HG03378 (cell line): ENCODE measurements at regions not wholly inside any gene's neighbourhood (a gene's known extent, or its start where the extent isn't known, plus 50 kb on each side); places are given as distances from the start of the nearest gene placed in this dataset.

ENCODE experiments used
- ATAC-seq: cut with Tn5 transposase; IDR thresholded peaks from one replicate; pipeline ENCODE4 v1.9.1; 2021; ENCODE audit warnings: mild to moderate bottlenecking, moderate library complexity; ENCODE audit not compliant: unreplicated experiment

DNA sequence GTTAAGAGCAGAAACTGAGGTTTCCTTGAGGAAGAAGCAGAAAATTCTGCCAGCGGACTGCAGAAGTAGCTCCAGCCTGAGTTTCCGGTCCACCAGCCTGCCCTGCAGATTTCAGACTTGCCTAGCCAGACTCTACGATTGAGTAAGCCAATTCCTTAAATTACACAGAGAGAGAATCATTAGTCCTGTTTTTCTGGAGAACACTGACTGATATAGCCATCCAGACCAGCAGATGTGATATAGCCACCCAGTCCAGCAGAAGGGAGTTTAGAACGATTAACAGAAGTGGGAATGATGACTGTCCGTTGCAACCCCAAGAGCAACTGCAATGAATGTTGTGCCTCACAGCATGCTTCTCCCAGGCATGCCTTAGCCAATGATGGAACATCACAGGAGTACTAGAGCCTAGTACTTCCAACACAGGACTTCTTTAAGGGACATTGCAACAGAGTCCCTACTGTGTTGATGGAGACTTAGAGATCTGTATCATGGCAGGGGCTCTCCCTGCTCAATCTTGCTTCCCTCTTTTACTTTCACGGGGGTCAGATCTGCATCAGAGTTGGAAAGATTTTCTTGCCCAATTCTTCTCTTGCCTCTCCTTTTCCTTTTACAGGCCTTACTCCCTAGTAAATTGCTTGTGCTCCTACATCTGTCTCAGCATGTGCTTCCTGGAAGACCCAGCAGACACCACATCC lies 264.6 kb upstream of the CLNK start:
- peak; percentile 42 for ATAC-seq

DNA sequence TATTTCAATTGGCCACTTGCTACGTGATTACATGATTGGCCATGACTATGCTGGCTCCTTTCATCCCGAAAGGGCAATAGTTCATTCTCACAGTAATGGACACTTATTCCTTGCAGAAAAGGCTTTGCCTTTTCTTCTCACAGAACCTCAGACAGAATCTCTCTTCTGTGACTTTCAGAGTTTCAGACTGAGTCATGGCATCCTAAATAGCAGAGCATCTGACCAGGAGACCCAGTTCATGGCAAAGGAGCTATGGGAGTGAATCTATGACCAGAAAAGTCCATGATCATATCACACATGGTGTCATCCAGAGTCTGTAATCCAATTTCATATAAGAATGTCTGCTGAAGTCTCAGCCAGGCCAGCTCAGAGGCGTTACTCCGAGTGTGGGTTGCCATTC lies 263.3 kb upstream of the CLNK start:
- ATAC-seq, result no peak

DNA sequence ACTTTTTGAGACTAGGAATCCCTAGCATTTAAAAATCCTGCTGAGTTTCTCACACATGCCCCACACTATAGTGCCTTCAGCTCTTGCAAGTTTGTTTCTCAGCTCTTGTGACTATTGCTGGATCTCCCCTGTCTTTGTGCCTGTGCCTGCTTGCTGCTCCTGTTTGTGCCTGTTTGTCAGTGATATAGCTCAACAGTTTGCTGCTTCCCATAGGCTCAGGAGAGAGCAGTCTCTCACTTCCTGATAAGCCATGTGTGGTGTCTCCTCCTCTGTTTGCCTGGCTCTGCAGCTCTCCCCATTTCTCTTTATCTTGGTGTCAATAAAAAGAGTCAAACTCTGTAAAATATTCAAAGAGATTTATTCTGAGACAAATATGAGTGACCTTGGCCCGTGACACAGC lies 259.8 kb upstream of the CLNK start:
- ATAC-seq, result no peak

DNA sequence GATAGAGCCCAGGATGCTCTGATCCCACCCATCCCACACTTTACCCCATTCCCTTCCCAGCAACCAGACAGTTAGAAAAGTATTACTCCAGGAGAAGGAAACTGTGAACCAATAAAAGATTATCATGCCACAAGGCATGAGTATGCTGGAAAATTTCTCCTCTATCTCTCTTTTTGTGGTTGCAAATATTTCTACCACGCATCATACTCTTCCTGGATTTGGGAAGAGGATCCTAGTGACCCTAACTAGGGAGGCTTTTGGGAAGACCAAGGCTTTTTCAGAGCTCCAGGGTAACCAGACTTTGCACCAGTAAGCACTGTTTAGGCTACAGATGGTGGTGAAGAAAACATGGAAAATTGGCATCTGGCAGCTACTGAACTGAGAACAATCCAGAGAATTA lies 257.6 kb upstream of the CLNK start:
- no peak for ATAC-seq

DNA sequence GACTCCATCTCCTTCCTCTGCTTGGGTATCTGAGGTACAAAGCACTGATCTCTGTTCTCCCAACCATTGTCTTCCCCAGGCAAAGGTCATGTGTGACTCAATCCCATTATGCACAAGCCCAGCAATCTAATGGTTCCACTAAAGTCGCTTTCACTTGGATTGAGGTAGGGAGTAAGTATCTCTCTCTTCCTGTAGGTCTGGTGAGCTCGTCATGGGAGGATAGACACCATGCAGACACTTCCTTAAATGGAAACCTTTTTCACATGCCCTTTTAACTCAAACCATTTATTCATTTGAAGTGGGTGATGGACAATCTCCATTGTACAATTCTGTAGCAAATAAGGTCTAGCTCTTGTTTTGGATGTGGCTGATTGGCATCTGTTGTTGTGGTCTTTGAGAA lies 245.2 kb upstream of the CLNK start:
- no peak for ATAC-seq

DNA sequence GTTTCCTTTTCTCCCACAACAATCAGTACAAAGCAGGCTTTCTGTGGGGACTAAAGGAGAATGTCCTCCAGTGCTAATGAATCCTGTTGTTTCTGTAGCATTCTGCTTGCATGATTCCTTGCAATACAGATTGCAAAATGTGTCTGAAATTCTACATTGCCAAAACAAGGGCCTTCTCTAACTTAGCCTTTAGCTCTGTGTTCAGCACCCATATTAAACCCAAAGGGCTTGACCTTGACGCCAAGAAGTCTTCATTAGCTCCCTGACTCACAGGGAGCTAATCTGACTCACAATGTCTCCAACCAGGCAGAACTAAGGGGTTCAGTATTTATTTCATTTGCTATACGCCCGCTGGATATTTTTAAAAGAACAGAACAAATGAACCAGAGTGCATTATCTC lies 241.4 kb upstream of the CLNK start:
- no peak for ATAC-seq

DNA sequence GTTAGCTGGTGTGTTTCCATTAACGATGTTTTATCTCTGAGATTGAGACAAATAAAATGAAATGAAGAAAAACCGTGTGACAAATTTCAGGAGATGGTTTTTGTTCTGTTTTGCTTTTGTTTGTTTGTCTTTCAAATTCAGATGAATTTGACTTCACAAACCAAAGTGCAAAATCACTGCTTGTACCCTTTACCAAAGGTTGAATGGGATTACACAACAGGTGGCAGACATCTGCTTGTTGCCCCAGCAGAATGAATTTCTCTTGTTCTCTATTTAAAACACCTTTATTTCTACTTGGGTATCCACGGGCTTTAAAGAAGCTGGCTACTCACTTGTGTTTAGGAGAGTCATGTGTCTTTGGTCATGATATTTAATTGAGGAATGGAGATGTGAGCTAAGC lies 239.7 kb upstream of the CLNK start:
- ATAC-seq, result no peak

DNA sequence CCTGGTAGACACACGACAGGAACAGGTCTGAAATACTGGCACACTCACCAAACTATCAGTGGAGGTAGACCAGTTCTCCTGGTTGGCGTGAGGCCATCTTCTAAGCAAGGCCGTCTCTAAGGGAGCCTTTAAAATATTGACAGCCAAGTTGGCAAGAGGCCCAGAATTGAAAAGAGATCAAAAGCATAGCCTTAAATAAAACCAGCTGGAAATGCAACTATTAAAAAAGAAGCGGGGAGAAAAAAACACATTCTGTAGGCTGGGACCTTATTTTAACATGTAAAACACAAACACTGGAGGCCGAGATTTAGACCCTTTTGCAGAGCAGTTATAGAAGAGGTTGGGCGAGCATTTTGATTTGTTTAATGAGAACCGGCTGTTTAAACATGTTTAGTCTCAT lies 233.0 kb upstream of the CLNK start:
- ATAC-seq, result no peak

DNA sequence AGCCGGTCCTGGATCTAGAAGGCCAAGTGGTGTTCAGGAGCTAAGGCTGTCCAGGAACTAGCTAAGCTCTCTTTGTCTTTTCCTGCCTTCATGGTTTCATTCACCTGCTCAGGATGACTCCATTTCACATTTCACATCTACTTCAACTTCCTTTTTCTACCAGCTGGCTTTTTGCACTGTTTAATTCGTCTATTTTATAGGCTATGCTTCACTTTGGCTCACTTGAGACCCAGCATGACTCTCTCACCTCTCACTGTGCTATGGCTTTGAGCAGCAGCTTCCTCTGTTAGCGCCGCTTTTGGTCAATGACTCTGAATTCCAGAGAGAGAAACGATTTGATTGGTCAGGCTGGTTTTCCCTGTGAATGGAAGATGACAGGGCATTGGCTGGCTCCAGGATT lies 213.5 kb upstream of the CLNK start:
- no peak for ATAC-seq

DNA sequence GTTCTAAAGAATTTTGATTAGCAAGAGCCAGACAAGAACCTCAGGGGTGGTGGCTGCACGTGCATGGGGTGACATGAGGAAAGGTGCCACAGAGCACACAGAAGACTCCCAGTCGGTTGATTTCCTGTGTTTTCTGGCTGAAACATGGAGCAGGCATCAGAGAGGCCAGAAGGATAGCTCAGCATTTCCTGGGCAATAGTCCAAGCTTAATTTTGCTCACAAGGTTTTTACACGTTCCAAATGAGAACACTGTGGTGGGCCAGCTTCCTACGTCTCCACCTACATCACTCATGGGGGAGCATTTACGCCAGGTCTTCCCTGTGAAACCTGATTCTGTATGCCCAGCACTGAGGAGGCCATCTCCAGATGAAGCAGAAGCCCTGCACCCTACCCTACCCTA lies 212.5 kb upstream of the CLNK start:
- ATAC-seq, result no peak

DNA sequence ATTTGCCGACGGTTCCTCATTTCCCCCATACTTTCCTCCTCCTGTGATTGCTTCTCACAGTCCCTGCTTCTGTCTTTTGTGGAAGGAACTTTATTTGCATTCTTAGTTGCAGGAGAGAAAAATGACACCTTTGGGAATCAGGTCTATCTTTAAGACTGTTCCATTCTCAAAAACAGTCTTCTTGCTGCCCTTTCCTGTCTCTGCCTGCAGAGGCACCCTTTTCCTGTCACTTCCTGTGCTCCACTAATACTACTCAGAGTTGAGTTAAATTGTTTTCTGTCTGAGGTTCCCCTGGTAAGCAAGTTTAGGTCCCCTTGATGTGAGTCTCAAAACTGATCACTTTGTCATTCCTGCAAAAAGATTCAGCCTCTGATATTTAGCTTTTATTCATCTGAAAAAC lies 208.8 kb upstream of the CLNK start:
- peak; percentile 76 for ATAC-seq

DNA sequence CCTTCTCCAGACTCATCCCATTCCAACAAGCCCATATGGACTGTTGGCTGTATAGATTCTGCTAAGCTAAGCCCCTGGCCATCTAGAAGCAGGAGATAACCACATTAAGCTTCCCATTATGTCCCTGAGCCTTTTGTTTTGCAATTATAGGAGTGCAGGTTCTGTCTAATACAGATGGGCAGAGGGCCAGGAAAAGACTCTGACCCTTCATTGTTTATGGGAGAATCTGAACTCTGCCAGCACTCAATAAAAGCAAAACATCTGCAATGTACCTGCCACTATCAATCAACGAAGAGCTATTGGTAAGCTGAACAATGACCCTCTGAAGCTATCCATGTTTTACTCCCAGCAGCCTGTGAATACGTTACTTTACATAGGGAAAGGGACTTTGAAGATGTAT lies 207.3 kb upstream of the CLNK start:
- ATAC-seq, result no peak

DNA sequence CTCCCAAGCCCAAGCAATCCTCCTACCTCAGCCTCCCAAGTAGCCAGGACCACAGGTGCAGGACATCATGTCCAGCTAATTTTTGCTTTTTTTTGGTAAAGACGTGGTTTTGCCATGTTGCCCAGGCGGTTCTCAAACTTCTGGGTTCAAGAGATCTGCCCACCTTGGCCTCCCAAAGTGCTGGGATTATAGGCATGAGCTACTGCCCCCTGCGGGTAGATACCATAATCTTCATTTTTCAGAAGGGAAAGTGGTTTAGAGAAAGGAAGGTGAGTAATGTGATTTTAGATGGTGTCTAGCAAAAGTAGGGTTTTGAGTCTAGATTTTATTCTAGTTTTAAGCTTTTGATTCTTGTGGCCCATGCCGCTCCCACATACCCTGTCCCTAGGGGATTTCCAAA lies 205.3 kb upstream of the CLNK start:
- ATAC-seq, result no peak

DNA sequence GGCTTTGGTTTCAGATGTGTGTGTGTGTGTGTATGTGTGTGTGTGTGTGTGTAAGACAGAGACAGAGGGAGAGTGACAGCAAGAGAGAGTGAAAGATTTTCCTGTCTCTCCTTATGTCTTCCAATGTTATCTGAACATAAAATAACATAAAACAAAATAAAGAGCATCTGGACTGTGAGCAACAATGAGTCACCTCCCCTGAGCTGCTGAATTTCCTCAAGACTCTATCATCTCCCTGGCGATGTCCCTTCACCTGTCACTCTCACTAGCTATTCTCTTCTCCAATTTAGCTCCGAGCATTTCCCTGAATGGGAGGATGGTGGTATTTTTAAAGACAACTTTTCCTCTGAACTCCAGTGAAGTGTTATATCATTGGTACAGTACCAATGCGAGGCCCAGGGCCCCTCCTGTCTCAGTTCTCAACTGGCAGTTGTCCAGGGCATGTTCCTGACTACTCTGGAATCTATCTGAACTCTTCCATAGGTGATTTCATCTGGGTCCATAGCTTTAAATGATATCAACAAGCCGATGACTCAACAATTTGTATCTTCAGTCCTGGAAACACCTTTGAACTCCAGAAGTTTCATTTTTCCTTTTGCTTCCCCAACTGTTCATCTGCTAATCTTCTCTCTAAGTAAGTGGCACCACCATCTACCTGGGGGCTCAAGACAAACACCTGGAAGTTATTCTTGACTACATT lies 195.0 kb upstream of the CLNK start:
- ATAC-seq, result no peak

DNA sequence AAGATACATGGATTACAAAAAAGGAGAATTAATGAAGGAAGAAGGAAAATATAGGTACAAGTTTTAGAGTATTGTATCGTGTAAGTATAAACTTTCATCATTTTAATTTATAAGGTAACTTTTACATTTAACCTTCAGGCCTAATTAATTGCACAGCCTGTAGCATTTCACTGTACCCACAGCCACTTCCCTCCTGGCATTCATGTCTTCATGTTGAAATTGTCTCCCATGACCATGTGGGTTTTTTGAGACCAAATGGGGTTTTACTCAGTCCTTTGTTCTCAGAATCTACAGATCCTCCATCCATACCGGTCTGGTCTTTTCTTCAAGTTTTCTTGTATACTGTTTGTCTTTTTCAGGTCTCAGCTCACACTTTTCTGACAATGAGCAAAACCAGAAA lies 194.3 kb upstream of the CLNK start:
- ATAC-seq, result no peak

DNA sequence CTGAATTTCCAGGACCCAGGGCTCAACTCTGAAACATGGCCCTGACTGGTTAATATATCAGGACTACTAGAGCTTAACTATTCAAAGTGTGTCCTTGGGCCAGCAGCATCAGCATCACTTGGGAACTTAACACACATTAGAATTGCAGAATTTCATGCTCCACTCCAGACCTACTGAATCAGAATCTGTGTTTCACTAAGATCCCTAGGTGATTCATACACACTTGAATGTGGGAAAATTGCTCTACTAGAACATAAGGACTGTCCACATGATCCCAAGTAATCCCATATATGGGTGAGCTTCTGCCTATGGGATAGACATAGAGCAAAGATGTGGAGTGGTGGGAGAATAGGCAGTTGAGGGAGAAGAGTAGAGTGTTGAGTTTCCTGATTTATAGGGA lies 192.5 kb upstream of the CLNK start:
- ATAC-seq, result no peak

DNA sequence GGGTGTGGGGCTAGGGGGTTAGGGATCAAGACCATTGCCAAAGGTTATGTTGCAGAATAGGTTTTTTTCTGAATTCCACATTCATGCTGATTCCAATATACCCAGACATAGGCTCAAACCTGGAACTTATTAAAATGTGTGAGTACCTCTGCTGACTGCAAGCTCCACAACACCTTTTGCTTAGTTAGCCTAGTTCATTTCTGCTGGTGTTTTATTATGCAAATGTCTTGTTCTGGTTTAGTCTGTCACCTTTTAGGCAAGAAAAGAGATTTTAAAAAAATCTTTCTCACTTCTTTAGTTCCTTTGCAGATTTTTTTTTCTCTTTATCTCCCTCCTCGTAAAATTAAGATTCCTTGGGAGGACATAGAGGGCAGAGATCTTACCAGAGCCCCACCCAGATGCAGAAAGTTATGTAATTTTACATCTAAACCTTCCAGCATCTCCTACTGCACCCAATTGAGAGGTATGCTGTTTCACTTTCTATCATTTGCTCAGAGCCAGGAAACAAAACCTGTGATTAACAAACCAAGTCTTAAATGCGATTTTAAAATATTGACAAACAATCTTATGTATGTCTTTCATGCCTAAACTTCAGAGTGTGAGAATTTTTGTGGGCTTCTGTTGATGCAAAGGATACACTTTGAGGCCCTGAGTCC lies 190.7 kb upstream of the CLNK start:
- ATAC-seq, result no peak

DNA sequence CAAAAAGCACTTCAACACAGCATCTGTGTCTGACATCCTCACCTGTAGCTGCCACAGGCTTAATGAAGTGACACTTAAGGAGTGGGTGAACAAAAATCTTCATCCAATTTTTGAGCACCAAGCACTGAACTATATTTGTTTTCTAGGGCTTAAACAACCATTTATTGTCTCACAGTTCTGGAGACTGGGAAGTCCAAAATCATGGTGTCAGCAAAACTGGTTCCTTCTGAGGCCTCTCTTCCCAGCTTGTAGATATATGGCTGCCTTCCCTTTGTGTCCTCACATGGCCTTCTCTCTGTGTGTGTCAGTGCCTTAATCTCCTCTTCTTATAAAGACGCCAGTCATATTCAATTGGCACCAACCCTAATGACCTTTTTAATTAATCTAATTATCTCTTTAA lies 189.2 kb upstream of the CLNK start:
- ATAC-seq, result no peak

DNA sequence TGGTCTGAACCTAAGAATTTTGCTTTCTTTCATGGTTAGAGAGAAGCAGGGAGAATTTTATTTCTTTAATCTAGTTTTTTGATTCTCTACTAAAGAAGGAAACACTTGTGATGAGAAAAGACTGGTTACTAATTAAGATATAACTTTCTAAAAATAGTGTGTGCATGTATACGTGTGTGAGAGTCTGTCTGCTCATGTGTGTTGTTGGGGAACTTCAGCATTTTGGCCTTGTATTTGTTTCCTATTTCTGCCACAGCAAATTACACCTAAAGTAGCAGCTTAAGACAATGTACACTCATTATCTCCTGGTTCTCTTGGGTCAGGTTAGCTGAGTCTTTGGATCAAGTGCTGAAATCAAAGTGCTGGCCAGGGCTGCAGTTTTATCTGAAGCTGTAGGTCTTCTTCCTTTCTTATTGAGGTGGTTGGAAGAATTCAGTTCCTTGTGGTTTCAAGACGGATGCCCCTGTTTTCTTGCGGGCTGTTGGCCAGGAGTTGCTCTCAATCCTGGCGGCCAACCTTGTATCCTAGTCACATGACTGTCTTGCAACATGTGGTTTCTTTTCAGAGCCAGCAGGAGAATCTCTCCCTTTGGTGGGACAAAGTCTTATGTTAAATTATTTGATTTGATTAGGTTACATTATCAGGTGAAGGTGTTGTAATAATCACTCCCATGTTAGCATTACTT lies 188.4 kb upstream of the CLNK start:
- ATAC-seq, result peak; percentile 45

DNA sequence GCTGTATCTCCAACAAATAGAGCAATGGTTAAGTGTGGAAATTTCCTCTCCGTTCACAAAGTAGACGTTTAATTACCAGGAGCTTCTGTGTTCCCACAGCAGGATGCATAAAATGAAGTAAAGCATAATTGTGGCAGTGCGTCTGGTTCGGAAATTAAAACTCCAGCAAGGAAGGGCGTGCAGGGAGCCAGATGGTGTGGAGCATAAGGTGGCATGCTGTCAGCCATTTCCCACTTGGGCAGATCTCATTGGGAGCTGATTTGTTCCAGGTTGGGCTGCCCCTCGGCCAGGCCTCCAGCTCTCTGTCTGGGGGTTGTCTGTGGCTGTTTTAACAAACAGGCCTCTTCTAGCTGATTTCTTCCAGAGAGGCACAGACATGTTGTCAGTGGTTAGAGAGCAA lies 182.1 kb upstream of the CLNK start:
- no peak for ATAC-seq

DNA sequence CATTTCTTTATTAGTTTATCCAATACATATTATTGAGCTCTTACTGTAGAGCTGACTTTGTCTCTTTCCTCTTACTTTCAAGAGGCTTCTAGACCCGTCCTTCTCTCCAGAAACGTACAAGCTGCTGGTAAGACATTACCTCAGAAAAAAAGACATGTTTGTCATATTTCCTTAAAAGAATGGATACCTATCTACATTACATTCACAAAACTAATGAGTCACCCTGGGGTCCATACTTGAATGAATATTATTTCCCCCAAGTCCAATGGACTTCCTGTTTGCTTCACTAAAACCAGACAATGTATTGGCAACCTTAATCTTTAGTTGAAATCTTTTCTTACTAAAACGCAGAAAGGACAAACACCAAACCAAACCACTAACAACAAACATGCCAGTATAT lies 176.5 kb upstream of the CLNK start:
- no peak for ATAC-seq

DNA sequence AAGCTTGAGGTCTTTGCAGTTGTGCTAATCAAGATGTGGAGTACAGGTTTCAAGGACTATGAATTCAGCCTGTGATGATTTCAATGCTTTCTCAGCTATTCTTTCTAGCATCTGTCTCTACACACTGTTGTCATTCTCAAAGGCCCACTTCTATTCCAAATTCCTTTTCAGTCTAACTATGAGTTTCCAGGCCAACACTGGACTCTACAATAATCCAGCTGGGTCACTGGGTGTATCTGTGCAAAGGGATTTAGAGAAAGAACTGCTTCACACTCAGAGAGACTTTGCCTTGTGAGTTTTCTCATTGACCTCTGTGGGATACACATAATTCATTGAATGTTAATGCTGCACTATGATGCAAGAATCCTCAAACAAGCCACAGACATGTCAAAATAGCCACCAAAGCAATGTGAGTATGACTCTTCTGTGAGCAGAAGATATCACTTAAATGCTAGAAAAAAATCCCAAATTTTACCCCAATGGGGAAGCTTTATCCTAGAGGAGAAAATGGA lies 171.8 kb upstream of the CLNK start:
- no peak for ATAC-seq
